H9 (cell line): ENCODE measurements at regions not wholly inside any gene's neighbourhood (a gene's known extent, or its start where the extent isn't known, plus 50 kb on each side); places are given as distances from the start of the nearest gene placed in this dataset.

Experiments
- DNase-seq: peaks from one replicate; pipeline ENCODE4 v3.0.0-alpha.2; 2017
- H2AFZ ChIP-seq: one replicate; pipeline ENCODE4 v1.6.1; 2013; ENCODE audit warnings: mild to moderate bottlenecking, low read length, control low read depth, moderate library complexity
- H2AK5ac ChIP-seq: 2 replicates; pipeline ENCODE4 v1.6.1; 2013; ENCODE audit warnings: low read length, control low read depth, mixed read lengths; ENCODE audit not compliant: insufficient read length
- H2BK120ac ChIP-seq: one replicate; pipeline ENCODE4 v1.6.1; 2013; ENCODE audit warnings: low read depth, mild to moderate bottlenecking, low read length, control low read depth, inconsistent platforms; ENCODE audit not compliant: poor library complexity, severe bottlenecking
- H2BK12ac ChIP-seq: 2 replicates; pipeline ENCODE4 v1.6.1; 2013; ENCODE audit warnings: low read length, control low read depth, mixed read lengths, low read depth; ENCODE audit not compliant: insufficient read length
- H2BK15ac ChIP-seq: 2 replicates; pipeline ENCODE4 v1.6.1; 2013; ENCODE audit warnings: low read depth, low read length, control low read depth
- H2BK20ac ChIP-seq: one replicate; pipeline ENCODE4 v1.6.1; 2013; ENCODE audit warnings: low read depth, mild to moderate bottlenecking, low read length, control low read depth, inconsistent platforms; ENCODE audit not compliant: poor library complexity, severe bottlenecking
- H2BK5ac ChIP-seq: 2 replicates; pipeline ENCODE4 v1.6.1; 2013; ENCODE audit warnings: low read length, control low read depth, mixed read lengths; ENCODE audit not compliant: insufficient read length
- H3K14ac ChIP-seq: 2 replicates; pipeline ENCODE4 v1.6.1; 2013; ENCODE audit warnings: low read length, control low read depth; ENCODE audit not compliant: insufficient read depth
- H3K18ac ChIP-seq: 2 replicates; pipeline ENCODE4 v1.6.1; 2013; ENCODE audit warnings: low read depth, mild to moderate bottlenecking, mixed read lengths, low read length, control low read depth; ENCODE audit not compliant: insufficient read length
- H3K23ac ChIP-seq: 2 replicates; pipeline ENCODE4 v1.6.1; 2013; ENCODE audit warnings: low read length, control low read depth, mixed read lengths, low read depth; ENCODE audit not compliant: insufficient read length
- H3K23me2 ChIP-seq: 2 replicates; pipeline ENCODE4 v1.6.1; 2013; ENCODE audit warnings: low read depth, mild to moderate bottlenecking, mixed read lengths, low read length, control low read depth; ENCODE audit not compliant: insufficient read length, poor library complexity, severe bottlenecking
- H3K27ac ChIP-seq: 2 replicates; pipeline ENCODE4 v1.5.1; 2013; ENCODE audit warnings: low read length, control low read depth, mixed read lengths, low read depth; ENCODE audit not compliant: insufficient read length
- H3K27me3 ChIP-seq: 2 replicates; pipeline ENCODE4 v1.6.1; 2013; ENCODE audit warnings: low read length, control low read depth, inconsistent platforms; ENCODE audit not compliant: insufficient read depth
- H3K4ac ChIP-seq: 2 replicates; pipeline ENCODE4 v1.6.1; 2013; ENCODE audit warnings: low read depth, mild to moderate bottlenecking, control low read depth, inconsistent platforms, low read length, moderate library complexity
- H3K4me1 ChIP-seq: 2 replicates; pipeline ENCODE4 v1.6.1; 2013; ENCODE audit warnings: low read length, control low read depth, inconsistent platforms; ENCODE audit not compliant: insufficient read depth
- H3K4me2 ChIP-seq: 2 replicates; pipeline ENCODE4 v1.6.1; 2013; ENCODE audit warnings: low read length, control low read depth, mixed read lengths; ENCODE audit not compliant: insufficient read length, insufficient read depth
- H3K56ac ChIP-seq: 2 replicates; pipeline ENCODE4 v1.6.1; 2013; ENCODE audit warnings: low read depth, mild to moderate bottlenecking, mixed read lengths, low read length, control low read depth; ENCODE audit not compliant: insufficient read length
- H3K79me1 ChIP-seq: 2 replicates; pipeline ENCODE4 v1.6.1; 2013; ENCODE audit warnings: low read depth, mild to moderate bottlenecking, moderate library complexity, low read length, control low read depth, inconsistent platforms; ENCODE audit not compliant: insufficient read depth, poor library complexity, severe bottlenecking
- H3K79me2 ChIP-seq: 2 replicates; pipeline ENCODE4 v1.6.1; 2013; ENCODE audit warnings: low read length, control low read depth, inconsistent platforms; ENCODE audit not compliant: insufficient read depth
- H3K9ac ChIP-seq: 2 replicates; pipeline ENCODE4 v1.6.1; 2013; ENCODE audit warnings: low read length, control low read depth, mixed read lengths; ENCODE audit not compliant: insufficient read length; ENCODE audit errors: extremely low read depth
- H3K9me3 ChIP-seq: one replicate; pipeline ENCODE4 v1.6.1; 2013; ENCODE audit warnings: low read depth, low read length, inconsistent platforms; ENCODE audit not compliant: control insufficient read depth
- H3T11ph ChIP-seq: one replicate; pipeline ENCODE4 v1.6.1; 2013; ENCODE audit warnings: mild to moderate bottlenecking, low read length, control low read depth, inconsistent platforms
- H4K20me1 ChIP-seq: one replicate; pipeline ENCODE4 v1.6.1; 2013; ENCODE audit not compliant: control insufficient read depth, insufficient read length, insufficient read depth
- H4K5ac ChIP-seq: 2 replicates; pipeline ENCODE4 v1.6.1; 2013; ENCODE audit warnings: low read depth, mild to moderate bottlenecking, mixed read lengths, low read length, control low read depth; ENCODE audit not compliant: insufficient read length
- H4K8ac ChIP-seq: replicated peaks from 2 replicates; pipeline ENCODE4 v1.6.1; 2013; ENCODE audit warnings: low read length, control low read depth, mixed read lengths, low read depth; ENCODE audit not compliant: insufficient read length
- H4K91ac ChIP-seq: 2 replicates; pipeline ENCODE4 v1.6.1; 2013; ENCODE audit warnings: low read depth, mild to moderate bottlenecking, moderate library complexity, mixed read lengths, low read length, control low read depth; ENCODE audit not compliant: insufficient read length
- H3K27ac Mint-ChIP-seq, 3 experiments: 2 replicates in 2 of 3; 3 replicates in 1 of 3; pipeline ENCODE4 v1.8.0; 2020 to 2021; ENCODE audit warnings: mixed read lengths in 3 of 3, mild to moderate bottlenecking in 1 of 3, moderate library complexity in 1 of 3
- H3K27me3 Mint-ChIP-seq: 2 replicates; pipeline ENCODE4 v1.8.0; 2021; ENCODE audit warnings: low read depth, mild to moderate bottlenecking, moderate library complexity, mixed read lengths
- H3K36me3 Mint-ChIP-seq, 3 experiments: 2 replicates in 2 of 3; 3 replicates in 1 of 3; pipeline ENCODE4 v1.8.0; 2020 to 2021; ENCODE audit warnings: low read depth in 3 of 3, mixed read lengths in 3 of 3; ENCODE audit not compliant: insufficient read depth in 1 of 3
- H3K4me1 Mint-ChIP-seq, 2 experiments: 2 replicates each; pipeline ENCODE4 v1.8.0; 2020; ENCODE audit warnings: mixed read lengths in 2 of 2
- H3K4me3 Mint-ChIP-seq, 2 experiments: 2 replicates in 1 of 2; 3 replicates in 1 of 2; pipeline ENCODE4 v1.8.0; 2020 to 2021; ENCODE audit warnings: mild to moderate bottlenecking in 2 of 2, mixed read lengths in 2 of 2, moderate library complexity in 1 of 2
- H3K9me3 Mint-ChIP-seq, 2 experiments: 2 replicates in 1 of 2; 3 replicates in 1 of 2; pipeline ENCODE4 v1.8.0; 2020; ENCODE audit warnings: mild to moderate bottlenecking in 2 of 2, mixed read lengths in 2 of 2, moderate library complexity in 1 of 2
- WGBS: extraction: QIAGEN DNeasy Blood & Tissue Kit; methylation state at CpG from one replicate; pipeline ENCODE4 v1.1.7; 2013; ENCODE audit warnings: missing lambda C conversion rate, low lambda C conversion rate, mixed read lengths; ENCODE audit not compliant: insufficient read length; ENCODE audit errors: extremely low coverage; 5-methylcytosine and 5-hydroxymethylcytosine counted together
- TF ChIP-seq, protein P1 (sequence below): fragments of 200-600 bp; sonication (generic); conservative IDR thresholded peaks from 3 replicates; pipeline ENCODE4 v1.8.0; 2021; ENCODE audit warnings: antibody characterized with exemption, mild to moderate bottlenecking

DNA sequence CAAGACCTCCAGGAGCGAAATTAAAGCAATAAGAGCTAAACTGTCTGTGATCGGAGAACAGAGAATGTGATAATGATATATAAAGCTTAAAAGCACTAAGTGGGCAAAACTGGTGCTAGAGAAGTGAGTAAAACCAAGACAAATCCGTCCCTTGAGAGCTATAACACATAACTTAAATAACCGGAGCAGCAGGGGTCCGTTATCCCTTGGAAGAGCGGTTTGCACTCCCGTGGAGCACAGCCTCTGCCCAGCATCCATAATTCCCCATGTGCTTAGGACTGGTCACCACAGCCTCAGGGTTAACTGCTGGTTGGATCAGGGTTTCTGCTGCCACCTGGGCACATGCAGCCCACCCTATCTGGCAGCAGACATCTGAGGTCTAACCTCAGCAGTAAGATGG, 489.0 kb downstream of the NPIPA7 start:
- Histone ChIP-seq H3K4me2 (no peak overlapping the region), H3K9me3 (no peaks in the 10 kb centered on the region)

More for the DNA sequence above, 489.0 kb downstream of the NPIPA7 start:
- peaks cover 11% of the 10 kb centered on the region for H3K4me1 ChIP-seq
- no peak overlapping the region for H4K5ac ChIP-seq
- no peak overlapping the region for H3K27ac ChIP-seq
- no peaks in the 10 kb centered on the region for H4K20me1 ChIP-seq
- H2AK5ac ChIP-seq, result no peak overlapping the region
- no peak overlapping the region for H2BK120ac ChIP-seq
- Mint-ChIP-seq H3K27ac (no peak overlapping the region; a peak in 1 of 7 replicates), H3K36me3 (no peaks in the 10 kb centered on the region), H3K4me1 (peaks cover 26 to 32% of the 10 kb centered on the region in 2 experiments), H3K27me3 (peaks cover 2% of the 10 kb centered on the region; the same call in 1 of the 2 replicates), H3K9me3 (0 out of 5 replicates have a peak, but pooled peaks cover 0 to 3% of the 10 kb centered on the region in 2 experiments), H3K4me3 (no peak overlapping the region)
- no peak overlapping the region for H2BK15ac ChIP-seq
- H4K91ac ChIP-seq, result no peak overlapping the region
- no peak overlapping the region for H2BK20ac ChIP-seq
- no peak overlapping the region for H2BK5ac ChIP-seq
- TF ChIP-seq, protein P1, sequence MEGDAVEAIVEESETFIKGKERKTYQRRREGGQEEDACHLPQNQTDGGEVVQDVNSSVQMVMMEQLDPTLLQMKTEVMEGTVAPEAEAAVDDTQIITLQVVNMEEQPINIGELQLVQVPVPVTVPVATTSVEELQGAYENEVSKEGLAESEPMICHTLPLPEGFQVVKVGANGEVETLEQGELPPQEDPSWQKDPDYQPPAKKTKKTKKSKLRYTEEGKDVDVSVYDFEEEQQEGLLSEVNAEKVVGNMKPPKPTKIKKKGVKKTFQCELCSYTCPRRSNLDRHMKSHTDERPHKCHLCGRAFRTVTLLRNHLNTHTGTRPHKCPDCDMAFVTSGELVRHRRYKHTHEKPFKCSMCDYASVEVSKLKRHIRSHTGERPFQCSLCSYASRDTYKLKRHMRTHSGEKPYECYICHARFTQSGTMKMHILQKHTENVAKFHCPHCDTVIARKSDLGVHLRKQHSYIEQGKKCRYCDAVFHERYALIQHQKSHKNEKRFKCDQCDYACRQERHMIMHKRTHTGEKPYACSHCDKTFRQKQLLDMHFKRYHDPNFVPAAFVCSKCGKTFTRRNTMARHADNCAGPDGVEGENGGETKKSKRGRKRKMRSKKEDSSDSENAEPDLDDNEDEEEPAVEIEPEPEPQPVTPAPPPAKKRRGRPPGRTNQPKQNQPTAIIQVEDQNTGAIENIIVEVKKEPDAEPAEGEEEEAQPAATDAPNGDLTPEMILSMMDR, result no peak
- no peaks in the 10 kb centered on the region for H3K79me1 ChIP-seq
- H3K4ac ChIP-seq, result no peak overlapping the region
- H3K56ac ChIP-seq, result no peak overlapping the region
- H3K23ac ChIP-seq, result no peak overlapping the region
- H3K9ac ChIP-seq, result no peak overlapping the region
- no peaks in the 10 kb centered on the region for H3K79me2 ChIP-seq
- H3K27me3 ChIP-seq, result no peaks in the 10 kb centered on the region
- peak; percentile 46 for DNase-seq
- no peak overlapping the region for H2AFZ ChIP-seq
- WGBS, result no CpG with 5 or more reads among the region's 7 CpGs
- H4K8ac ChIP-seq, result no peak overlapping the region
- no peak overlapping the region for H3T11ph ChIP-seq
- H3K14ac ChIP-seq, result 0 out of 2 replicates have a peak overlapping the region, but pooled peaks have one; percentile 45
- no peaks in the 10 kb centered on the region for H3K23me2 ChIP-seq
- no peak overlapping the region for H3K18ac ChIP-seq
- H2BK12ac ChIP-seq, result no peak overlapping the region
